Sigmoid colon (tissue), 6 donors: ENCODE measurements at regions not wholly inside any gene's neighbourhood (a gene's known extent, or its start where the extent isn't known, plus 50 kb on each side); places are given as distances from the start of the nearest gene placed in this dataset.

Experiments
- DNase-seq: peaks from one replicate; pipeline ENCODE4 v3.0.0-alpha.2; 2019
- H3K27ac ChIP-seq, 4 donors: fragments of 200-600 bp; sonication (generic); one replicate each; pipeline ENCODE4 v1.5.1; 2016 to 2019; ENCODE audit warnings: mild to moderate bottlenecking in 1 of 4
- H3K27me3 ChIP-seq, 3 donors: fragments of 200-600 bp; sonication (generic); one replicate each; pipeline ENCODE4 v1.5.1; 2019; ENCODE audit warnings: mild to moderate bottlenecking in 1 of 3
- H3K36me3 ChIP-seq, 4 donors: fragments of 200-600 bp; sonication (generic); one replicate each; pipeline ENCODE4 v1.5.1; 2016 to 2019
- H3K4me1 ChIP-seq, 4 donors: fragments of 200-600 bp; sonication (generic); one replicate each; pipeline ENCODE4 v1.5.1; 2017 to 2019
- H3K4me3 ChIP-seq, 4 donors: fragments of 200-600 bp; sonication (generic); one replicate each; pipeline ENCODE4 v1.5.1; 2017 to 2019; ENCODE audit warnings: mild to moderate bottlenecking in 2 of 4, moderate library complexity in 1 of 4
- H3K9me3 ChIP-seq, 4 donors: fragments of 200-600 bp in 3 of 4; sonication (generic) in 3 of 4; one replicate each; pipeline versions ENCODE4 v1.5.1 to v1.6.1; 2013 to 2019
- CTCF ChIP-seq, 4 experiments: fragments of 450-650 bp in 3 of 4; fragments of 200-600 bp in 1 of 4; IDR thresholded peaks; one replicate each; pipeline ENCODE4 v1.5.1; 2016 to 2019; ENCODE audit warnings: antibody characterized with exemption in 4 of 4, mild to moderate bottlenecking in 3 of 4, moderate library complexity in 2 of 4
- EP300 ChIP-seq, 4 donors: sonication (generic); formaldehyde crosslinking; IDR thresholded peaks; one replicate each; pipeline ENCODE4 v1.6.1; 2017; ENCODE audit warnings: antibody characterized with exemption in 4 of 4
- POLR2A ChIP-seq, 2 donors: fragments of 450-650 bp; IDR thresholded peaks; one replicate each; pipeline ENCODE4 v1.6.1; 2016; ENCODE audit warnings: antibody characterized with exemption in 2 of 2, mild to moderate bottlenecking in 2 of 2, moderate library complexity in 2 of 2
- POLR2AphosphoS5 ChIP-seq, 4 donors: sonication (generic); formaldehyde crosslinking; IDR thresholded peaks; one replicate each; pipeline ENCODE4 v1.6.1; 2017; ENCODE audit warnings: antibody characterized with exemption in 4 of 4
- WGBS, 2 donors: extraction: QIAGEN DNeasy Blood & Tissue Kit; methylation state at CpG; one replicate each; pipeline ENCODE4 v1.1.7; 2013; 5-methylcytosine and 5-hydroxymethylcytosine counted together
- intact Hi-C: fragments of 100-400 bp; cut with DNase I; formaldehyde crosslinking; loops from one replicate; pipeline ENCODE4 v1.15.1; 2023
- donor health status: healthy with polysubstance abuse.
- donor health status: healthy.

GRCh38 chr13:50457415-50458393 is 385.8 kb downstream of the DLEU7 start:
- Histone ChIP-seq H3K27ac (no peak overlapping the region), H3K4me3 (no peak overlapping the region), H3K9me3 (no peaks in the 10 kb centered on the region), H3K4me1 (peaks cover 0 to 7% (median 2%) of the 10 kb centered on the region in 4 donors), H3K36me3 (no peaks in the 10 kb centered on the region), H3K27me3 (no peaks in the 10 kb centered on the region)
- TF ChIP-seq CTCF (IDR thresholded peaks at IDR 0.05), result no peak
- 89 to 94% methylated on average over 5 of the region's 5 CpGs for WGBS, 2 donors
- intact Hi-C loops, result no loop called here
- no peak for DNase-seq

- no peak overlapping the region for H3K27ac ChIP-seq
- no peak for DNase-seq
- peaks cover 0 to 7% (median 2%) of the 10 kb centered on the region in 4 donors for H3K4me1 ChIP-seq
- no peak overlapping the region for H3K4me3 ChIP-seq
- no peaks in the 10 kb centered on the region for H3K9me3 ChIP-seq
- TF ChIP-seq EP300 (IDR thresholded peaks at IDR 0.05) (no peak), POLR2A (IDR thresholded peaks at IDR 0.05) (no peak), POLR2AphosphoS5 (IDR thresholded peaks at IDR 0.05) (no peak), CTCF (IDR thresholded peaks at IDR 0.05) (no peak)
- no peaks in the 10 kb centered on the region for H3K27me3 ChIP-seq
- no peaks in the 10 kb centered on the region for H3K36me3 ChIP-seq
- 87% methylated on average over 2 of the region's 2 CpGs for WGBS, 2 donors
- intact Hi-C loops, result no loop called here
Observed at GRCh38 chr13:50459046-50459445, 384.4 kb downstream of the DLEU7 start.

GRCh38 chr13:50459658-50460057 is 383.8 kb downstream of the DLEU7 start:
- no peaks in the 10 kb centered on the region for H3K27me3 ChIP-seq
- H3K9me3 ChIP-seq, result no peaks in the 10 kb centered on the region
- H3K4me3 ChIP-seq, result no peak overlapping the region
- no peaks in the 10 kb centered on the region for H3K36me3 ChIP-seq
- no peak overlapping the region for H3K27ac ChIP-seq
- TF ChIP-seq POLR2AphosphoS5 (IDR thresholded peaks at IDR 0.05) (no peak), EP300 (IDR thresholded peaks at IDR 0.05) (no peak), POLR2A (IDR thresholded peaks at IDR 0.05) (no peak), CTCF (IDR thresholded peaks at IDR 0.05) (no peak)
- H3K4me1 ChIP-seq, result peaks cover 0 to 7% (median 2%) of the 10 kb centered on the region in 4 donors
- no peak for DNase-seq
- intact Hi-C loops, result no loop called here

GRCh38 chr13:50460358-50460757 is 383.1 kb downstream of the DLEU7 start:
- WGBS, 2 donors, result 70 to 71% methylated on average over 1 of the region's 1 CpG
- no peaks in the 10 kb centered on the region for H3K36me3 ChIP-seq
- intact Hi-C loops, result no loop called here

More at GRCh38 chr13:50460358-50460757, 383.1 kb downstream of the DLEU7 start:
- Histone ChIP-seq H3K27ac (no peak overlapping the region), H3K4me3 (no peak overlapping the region), H3K27me3 (no peaks in the 10 kb centered on the region), H3K9me3 (no peaks in the 10 kb centered on the region), H3K4me1 (peaks cover 0 to 7% (median 2%) of the 10 kb centered on the region in 4 donors)
- no peak for DNase-seq
- TF ChIP-seq POLR2A (IDR thresholded peaks at IDR 0.05) (no peak), POLR2AphosphoS5 (IDR thresholded peaks at IDR 0.05) (no peak), CTCF (IDR thresholded peaks at IDR 0.05) (no peak), EP300 (IDR thresholded peaks at IDR 0.05) (no peak)
